GM06990 (cell line): ENCODE measurements at regions not wholly inside any gene's neighbourhood (a gene's known extent, or its start where the extent isn't known, plus 50 kb on each side); places are given as distances from the start of the nearest gene placed in this dataset.

Source experiments
- DNase-seq: peaks from one replicate; pipeline ENCODE4 v3.0.0-alpha.2; 2011; ENCODE audit not compliant: insufficient read length; ENCODE audit errors: extremely low read depth
- H3K27me3 ChIP-seq: replicated peaks from 2 replicates; pipeline ENCODE4 v1.6.0; 2011; ENCODE audit warnings: low read length; ENCODE audit not compliant: control insufficient read depth, insufficient read depth
- H3K36me3 ChIP-seq: 2 replicates; pipeline ENCODE4 v1.5.1; 2011; ENCODE audit warnings: low read length; ENCODE audit not compliant: control insufficient read depth, insufficient read depth
- H3K4me3 ChIP-seq: replicated peaks from 2 replicates; pipeline ENCODE4 v1.5.1; 2011; ENCODE audit warnings: low read depth, mild to moderate bottlenecking, control low read depth, low read length
- CTCF ChIP-seq: IDR thresholded peaks from 2 replicates; pipeline ENCODE4 v1.5.1; 2011; ENCODE audit warnings: low read length, control low read depth, mild to moderate bottlenecking, inconsistent platforms; ENCODE audit not compliant: insufficient read depth, poor library complexity, severe bottlenecking

DNA sequence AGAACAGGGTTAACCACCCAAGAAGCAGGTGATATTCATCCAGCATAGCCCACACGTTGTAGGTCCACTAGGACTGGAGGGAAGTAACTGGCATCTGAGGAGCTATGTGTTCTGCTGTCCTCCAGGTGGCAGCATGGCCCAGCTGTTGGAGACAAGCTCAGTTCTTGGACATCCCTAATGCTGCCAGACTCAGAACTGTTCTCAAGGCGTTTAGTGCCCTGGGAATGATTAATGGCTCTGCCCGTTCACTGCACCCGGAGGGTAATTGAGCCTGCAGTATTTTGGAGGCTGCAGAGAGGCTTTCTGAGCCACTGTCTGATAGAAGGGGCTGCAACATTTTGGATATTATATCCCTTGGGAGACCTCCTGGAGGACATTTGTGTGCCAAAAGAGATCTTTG, 521.3 kb upstream of the SEMA6D start:
- Histone ChIP-seq H3K27me3 (no peaks in the 10 kb centered on the region), H3K4me3 (no peak overlapping the region), H3K36me3 (no peaks in the 10 kb centered on the region)
- TF ChIP-seq CTCF = peak; percentile 81
- DNase-seq = no peak

DNA sequence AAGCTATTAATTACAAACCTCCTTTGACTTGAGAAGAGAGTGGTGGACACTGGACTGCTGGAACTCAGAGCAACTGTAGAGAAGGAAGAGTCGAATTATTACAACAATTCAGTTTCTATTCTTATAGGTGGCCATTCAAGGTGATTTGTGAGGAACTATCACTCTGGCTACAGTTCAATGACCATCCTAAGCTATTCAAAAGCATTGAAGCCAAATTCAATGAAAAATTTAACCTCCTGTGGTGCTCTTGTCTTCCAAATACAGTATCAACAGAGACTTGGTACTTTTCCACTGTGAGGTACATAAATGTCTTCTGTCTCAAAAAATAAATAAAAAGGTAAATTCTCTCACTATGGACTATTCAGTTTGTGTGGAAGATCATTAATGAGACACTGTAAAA, 513.3 kb upstream of the SEMA6D start:
- Histone ChIP-seq H3K27me3 (no peaks in the 10 kb centered on the region), H3K4me3 (no peak overlapping the region), H3K36me3 (no peaks in the 10 kb centered on the region)
- no peak for DNase-seq
- TF ChIP-seq CTCF = no peak

- Histone ChIP-seq H3K27me3 (no peaks in the 10 kb centered on the region), H3K4me3 (no peak overlapping the region), H3K36me3 (no peaks in the 10 kb centered on the region)
- no peak for DNase-seq
- no peak for TF ChIP-seq CTCF
Observed at GRCh38 chr15:47206358-47206978, 510.8 kb upstream of the SEMA6D start.

GRCh38 chr15:47209591-47209990, 507.7 kb upstream of the SEMA6D start:
- Histone ChIP-seq H3K4me3 (no peak overlapping the region), H3K36me3 (no peaks in the 10 kb centered on the region), H3K27me3 (no peaks in the 10 kb centered on the region)
- no peak for TF ChIP-seq CTCF
- no peak for DNase-seq

- H3K4me3 ChIP-seq = no peak overlapping the region
- no peak for DNase-seq
- H3K36me3 ChIP-seq = no peaks in the 10 kb centered on the region
- no peaks in the 10 kb centered on the region for H3K27me3 ChIP-seq
- no peak for TF ChIP-seq CTCF
Observed at GRCh38 chr15:47212222-47213010, 504.9 kb upstream of the SEMA6D start.

GRCh38 chr15:47213883-47214282, 503.4 kb upstream of the SEMA6D start:
- no peak overlapping the region for H3K4me3 ChIP-seq

More at GRCh38 chr15:47213883-47214282, 503.4 kb upstream of the SEMA6D start:
- TF ChIP-seq CTCF = no peak
- Histone ChIP-seq H3K27me3 (no peaks in the 10 kb centered on the region), H3K36me3 (no peaks in the 10 kb centered on the region)
- no peak for DNase-seq
